Mesenchymal stem cell (in vitro differentiated cells and primary cell): ENCODE measurements at regions not wholly inside any gene's neighbourhood (a gene's known extent, or its start where the extent isn't known, plus 50 kb on each side); places are given as distances from the start of the nearest gene placed in this dataset.

Experiments used
- DNase-seq: peaks from one replicate; pipeline ENCODE4 v3.0.0-alpha.2; 2013
- H2AFZ ChIP-seq: one replicate; pipeline ENCODE4 v1.6.1; 2013; ENCODE audit warnings: low read depth, mild to moderate bottlenecking, control low read depth, inconsistent platforms, low read length, moderate library complexity
- H2AK5ac ChIP-seq: 2 replicates; pipeline ENCODE4 v1.6.1; 2013; ENCODE audit warnings: low read length, moderate library complexity, mild to moderate bottlenecking, inconsistent platforms; ENCODE audit not compliant: severe bottlenecking
- H2BK120ac ChIP-seq: one replicate; pipeline ENCODE4 v1.6.1; 2013; ENCODE audit warnings: low read depth, mild to moderate bottlenecking, inconsistent platforms, low read length, moderate library complexity
- H2BK12ac ChIP-seq, 2 experiments: one replicate each; pipeline ENCODE4 v1.6.1; 2013; ENCODE audit warnings: inconsistent platforms in 2 of 2, low read length in 2 of 2, mild to moderate bottlenecking in 2 of 2, moderate library complexity in 2 of 2, control low read depth in 1 of 2
- H2BK15ac ChIP-seq: one replicate; pipeline ENCODE4 v1.6.1; 2013; ENCODE audit warnings: mild to moderate bottlenecking, low read depth, inconsistent platforms; ENCODE audit not compliant: poor library complexity, severe bottlenecking
- H2BK5ac ChIP-seq: 2 replicates; pipeline ENCODE4 v1.6.1; 2013; ENCODE audit warnings: low read depth, mild to moderate bottlenecking, low read length, control low read depth, inconsistent platforms; ENCODE audit not compliant: poor library complexity, severe bottlenecking
- H3K14ac ChIP-seq, 2 experiments: one replicate each; pipeline ENCODE4 v1.6.1; 2013; ENCODE audit warnings: inconsistent platforms in 2 of 2, low read length in 2 of 2, control low read depth in 1 of 2, mild to moderate bottlenecking in 1 of 2, moderate library complexity in 1 of 2
- H3K18ac ChIP-seq, 2 experiments: one replicate each; pipeline ENCODE4 v1.6.1; 2013; ENCODE audit warnings: inconsistent platforms in 2 of 2, low read length in 2 of 2, control low read depth in 1 of 2, low read depth in 1 of 2, mild to moderate bottlenecking in 1 of 2
- H3K23ac ChIP-seq, 2 experiments: one replicate each; pipeline ENCODE4 v1.6.1; 2013; ENCODE audit warnings: inconsistent platforms in 2 of 2, low read length in 2 of 2, mild to moderate bottlenecking in 2 of 2, moderate library complexity in 2 of 2, control low read depth in 1 of 2
- H3K27ac ChIP-seq: 2 replicates; pipeline ENCODE4 v1.5.1; 2013; ENCODE audit warnings: mild to moderate bottlenecking, moderate library complexity, low read length, control low read depth, inconsistent platforms; ENCODE audit not compliant: poor library complexity, severe bottlenecking
- H3K27me3 ChIP-seq, 2 experiments: 2 replicates each; pipeline versions ENCODE4 v1.6.1 to v1.7.0; 2013; ENCODE audit warnings: low read length in 2 of 2, mild to moderate bottlenecking in 2 of 2, moderate library complexity in 2 of 2, control low read depth in 1 of 2, inconsistent platforms in 1 of 2; ENCODE audit not compliant: control insufficient read depth in 1 of 2, insufficient read depth in 1 of 2
- H3K36me3 ChIP-seq, 2 experiments: 2 replicates each; pipeline versions ENCODE4 v1.6.1 to v1.7.0; 2013; ENCODE audit warnings: low read length in 2 of 2, control low read depth in 1 of 2, inconsistent platforms in 1 of 2, low read depth in 1 of 2, mild to moderate bottlenecking in 1 of 2; ENCODE audit not compliant: insufficient read depth in 2 of 2, control insufficient read depth in 1 of 2
- H3K4ac ChIP-seq, 2 experiments: one replicate each; pipeline ENCODE4 v1.6.1; 2013; ENCODE audit warnings: inconsistent platforms in 2 of 2, low read length in 2 of 2, mild to moderate bottlenecking in 2 of 2, moderate library complexity in 2 of 2, control low read depth in 1 of 2, low read depth in 1 of 2
- H3K4me1 ChIP-seq: 2 replicates; pipeline ENCODE4 v1.6.1; 2013; ENCODE audit warnings: low read depth, low read length, control low read depth; ENCODE audit not compliant: control insufficient read depth, insufficient read depth
- H3K4me2 ChIP-seq: 2 replicates; pipeline ENCODE4 v1.6.1; 2013; ENCODE audit warnings: low read length, mild to moderate bottlenecking, inconsistent platforms; ENCODE audit not compliant: poor library complexity, severe bottlenecking
- H3K4me3 ChIP-seq, 2 experiments: 2 replicates each; pipeline versions ENCODE4 v1.5.1 to v1.7.0; 2013; ENCODE audit warnings: low read length in 2 of 2, mild to moderate bottlenecking in 2 of 2, control low read depth in 1 of 2, low read depth in 1 of 2; ENCODE audit not compliant: insufficient read depth in 1 of 2
- H3K79me1 ChIP-seq: replicated peaks from 2 replicates; pipeline ENCODE4 v1.6.1; 2013; ENCODE audit warnings: mild to moderate bottlenecking, control low read depth, low read length, inconsistent platforms; ENCODE audit not compliant: poor library complexity, severe bottlenecking
- H3K9ac ChIP-seq: 2 replicates; pipeline ENCODE4 v1.7.0; 2013; ENCODE audit warnings: mild to moderate bottlenecking, low read length, moderate library complexity
- H3K9me3 ChIP-seq: 2 replicates; pipeline ENCODE4 v1.7.0; 2013; ENCODE audit warnings: mild to moderate bottlenecking, low read length; ENCODE audit not compliant: control insufficient read depth
- H4K8ac ChIP-seq: one replicate; pipeline ENCODE4 v1.6.1; 2013; ENCODE audit warnings: inconsistent platforms, mild to moderate bottlenecking, low read length, moderate library complexity
- H4K91ac ChIP-seq: one replicate; pipeline ENCODE4 v1.6.1; 2013; ENCODE audit warnings: mild to moderate bottlenecking, low read length, inconsistent platforms
- WGBS: methylation state at CpG from one replicate; pipeline ENCODE4 v1.1.7; 2013; ENCODE audit warnings: mixed read lengths; 5-methylcytosine and 5-hydroxymethylcytosine counted together

GRCh38 chr16:72639494-72639893 is 408.4 kb downstream of the ZFHX3 start:
- Histone ChIP-seq H3K79me1 (peaks cover 4% of the 10 kb centered on the region), H3K27me3 (no peaks in the 10 kb centered on the region), H3K4me3 (no peak overlapping the region), H3K18ac (no peak overlapping the region), H3K23ac (no peak overlapping the region), H3K27ac (no peak overlapping the region), H2AFZ (no peak overlapping the region), H2BK120ac (no peak overlapping the region), H3K4me1 (no peaks in the 10 kb centered on the region), H3K9ac (no peak overlapping the region), H2BK5ac (no peak overlapping the region), H2BK15ac (no peak overlapping the region), H4K91ac (no peak overlapping the region), H2BK12ac (no peak overlapping the region), H3K14ac (no peak overlapping the region), H3K36me3 (no peaks in the 10 kb centered on the region), H4K8ac (no peak overlapping the region), H3K4me2 (no peak overlapping the region), H3K9me3 (peaks cover 18% of the 10 kb centered on the region), H2AK5ac (no peak overlapping the region), H3K4ac (no peak overlapping the region)
- DNase-seq = no peak
- 86% methylated on average over 1 of the region's 1 CpG for WGBS

GRCh38 chr16:72637306-72637705 is 410.6 kb downstream of the ZFHX3 start:
- Histone ChIP-seq H3K9me3 (peaks cover 6% of the 10 kb centered on the region), H4K8ac (no peak overlapping the region), H3K36me3 (no peaks in the 10 kb centered on the region), H3K4me3 (no peak overlapping the region), H2BK120ac (no peak overlapping the region), H3K14ac (no peak overlapping the region), H4K91ac (no peak overlapping the region), H3K27ac (no peak overlapping the region), H2AFZ (no peak overlapping the region), H3K23ac (no peak overlapping the region), H2BK15ac (no peak overlapping the region), H2BK5ac (no peak overlapping the region), H3K9ac (no peak overlapping the region), H3K27me3 (no peaks in the 10 kb centered on the region), H3K4me2 (no peak overlapping the region), H3K4me1 (no peaks in the 10 kb centered on the region), H3K79me1 (peaks cover 2% of the 10 kb centered on the region), H3K18ac (no peak overlapping the region), H3K4ac (no peak overlapping the region), H2AK5ac (no peak overlapping the region), H2BK12ac (no peak overlapping the region)
- DNase-seq = peak; percentile 48
- no CpG with 5 or more reads among the region's 1 CpG for WGBS

GRCh38 chr16:72635694-72636093 is 412.2 kb downstream of the ZFHX3 start:
- H3K9me3 ChIP-seq = peaks cover 5% of the 10 kb centered on the region
- H3K23ac ChIP-seq = no peak overlapping the region
- H2AFZ ChIP-seq = no peak overlapping the region
- no peak overlapping the region for H3K27ac ChIP-seq
- no peak overlapping the region for H3K4me2 ChIP-seq
- H2BK5ac ChIP-seq = no peak overlapping the region
- no peak overlapping the region for H2BK15ac ChIP-seq
- DNase-seq = no peak
- no peaks in the 10 kb centered on the region for H3K36me3 ChIP-seq
- no peaks in the 10 kb centered on the region for H3K79me1 ChIP-seq
- no peaks in the 10 kb centered on the region for H3K4me1 ChIP-seq
- H2AK5ac ChIP-seq = no peak overlapping the region
- H2BK120ac ChIP-seq = no peak overlapping the region
- no peak overlapping the region for H2BK12ac ChIP-seq
- H4K91ac ChIP-seq = no peak overlapping the region
- no peak overlapping the region for H3K4me3 ChIP-seq
- 100% methylated on average over 4 of the region's 5 CpGs for whole genome bisulfite sequencing
- no peak overlapping the region for H3K4ac ChIP-seq
- H4K8ac ChIP-seq = no peak overlapping the region
- H3K14ac ChIP-seq = no peak overlapping the region
- H3K27me3 ChIP-seq = no peaks in the 10 kb centered on the region
- no peak overlapping the region for H3K9ac ChIP-seq
- no peak overlapping the region for H3K18ac ChIP-seq

GRCh38 chr16:72635104-72635503 is 412.8 kb downstream of the ZFHX3 start:
- no peak overlapping the region for H3K9ac ChIP-seq
- no peak overlapping the region for H3K4ac ChIP-seq
- WGBS = 100% methylated on average over 3 of the region's 4 CpGs
- no peak overlapping the region for H3K14ac ChIP-seq
- H3K79me1 ChIP-seq = no peaks in the 10 kb centered on the region
- no peak overlapping the region for H2AFZ ChIP-seq
- no peak overlapping the region for H3K27ac ChIP-seq
- no peaks in the 10 kb centered on the region for H3K27me3 ChIP-seq
- no peak overlapping the region for H2BK5ac ChIP-seq
- H4K8ac ChIP-seq = no peak overlapping the region
- H3K23ac ChIP-seq = no peak overlapping the region
- H3K9me3 ChIP-seq = peaks cover 3% of the 10 kb centered on the region
- H2AK5ac ChIP-seq = no peak overlapping the region
- no peaks in the 10 kb centered on the region for H3K4me1 ChIP-seq
- H3K4me2 ChIP-seq = no peak overlapping the region
- no peak overlapping the region for H4K91ac ChIP-seq
- no peak overlapping the region for H2BK15ac ChIP-seq
- H2BK120ac ChIP-seq = no peak overlapping the region
- no peak overlapping the region for H2BK12ac ChIP-seq
- H3K18ac ChIP-seq = no peak overlapping the region
- H3K36me3 ChIP-seq = no peaks in the 10 kb centered on the region
- no peak for DNase-seq
- no peak overlapping the region for H3K4me3 ChIP-seq
